IgD-negative memory B cell (primary cell): ENCODE measurements at regions not wholly inside any gene's neighbourhood (a gene's known extent, or its start where the extent isn't known, plus 50 kb on each side); places are given as distances from the start of the nearest gene placed in this dataset.
"Not testable (repeated sequence)": the region's sequence is repeated elsewhere in the genome, so short reads cannot be mapped to it uniquely, and the experiment has no call there.

ENCODE experiments used
- H3K27ac Mint-ChIP-seq, 3 donors: one replicate each; pipeline ENCODE4 v1.8.0; 2020 to 2022; ENCODE audit warnings: mild to moderate bottlenecking in 3 of 3, mixed read lengths in 3 of 3, moderate library complexity in 1 of 3
- H3K27me3 Mint-ChIP-seq: one replicate; pipeline ENCODE4 v1.8.0; 2021; ENCODE audit warnings: mixed read lengths
- H3K36me3 Mint-ChIP-seq: one replicate; pipeline ENCODE4 v1.8.0; 2020; ENCODE audit warnings: mild to moderate bottlenecking, mixed read lengths
- H3K4me1 Mint-ChIP-seq, 3 donors: one replicate each; pipeline ENCODE4 v1.8.0; 2020 to 2022; ENCODE audit warnings: mixed read lengths in 3 of 3, mild to moderate bottlenecking in 1 of 3
- H3K4me3 Mint-ChIP-seq, 4 donors: one replicate each; pipeline ENCODE4 v1.8.0; 2020 to 2022; ENCODE audit warnings: mild to moderate bottlenecking in 4 of 4, mixed read lengths in 4 of 4, moderate library complexity in 3 of 4
- H3K9me3 Mint-ChIP-seq, 3 donors: one replicate each; pipeline ENCODE4 v1.8.0; 2020 to 2021; ENCODE audit warnings: mixed read lengths in 3 of 3, mild to moderate bottlenecking in 1 of 3

DNA sequence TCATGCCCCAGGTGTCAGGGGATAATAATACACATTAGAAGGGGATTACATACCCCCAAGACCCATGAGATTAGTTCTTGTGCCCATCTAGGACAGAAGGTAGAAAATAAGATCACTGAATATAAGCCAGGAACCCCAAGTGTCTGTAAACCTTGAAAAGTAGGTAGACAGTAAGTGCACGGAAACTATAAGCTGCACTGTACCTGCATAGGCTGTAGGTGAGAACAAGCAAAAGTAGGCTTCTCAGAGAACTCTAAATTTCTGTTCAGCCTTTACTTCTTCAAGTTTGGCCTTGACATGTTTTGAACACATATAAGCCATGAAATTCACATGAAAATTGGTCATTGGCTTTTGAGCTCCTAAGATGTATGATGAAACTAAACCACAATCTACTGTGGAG lies 113.0 kb upstream of the FSIP2 start:
- no peak overlapping the region for H3K4me3 Mint-ChIP-seq
- H3K27ac Mint-ChIP-seq = no peak overlapping the region
- H3K4me1 Mint-ChIP-seq = no peaks in the 10 kb centered on the region
- H3K9me3 Mint-ChIP-seq = no peaks in the 10 kb centered on the region
- no peaks in the 10 kb centered on the region for H3K36me3 Mint-ChIP-seq
- no peaks in the 10 kb centered on the region for H3K27me3 Mint-ChIP-seq

DNA sequence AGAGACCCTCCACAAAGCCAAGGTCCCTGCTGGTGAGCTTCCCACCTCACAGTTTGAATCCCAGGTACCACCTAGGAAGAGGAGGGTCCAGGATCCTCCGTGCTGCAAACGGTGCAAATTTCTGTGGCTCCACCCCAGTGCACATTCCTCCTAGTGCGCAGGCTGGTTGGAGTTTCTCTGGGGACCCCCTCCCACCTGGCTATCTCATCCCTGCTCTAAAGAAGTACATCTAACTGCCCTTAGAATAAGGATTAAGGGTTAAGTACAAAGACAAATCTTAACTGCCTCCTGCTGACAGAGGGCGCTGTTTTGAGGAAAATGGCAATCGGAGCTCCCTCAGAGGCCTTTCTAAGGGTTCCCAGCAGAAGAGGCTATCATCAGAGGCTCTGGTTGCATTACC lies 109.6 kb upstream of the FSIP2 start:
- H3K9me3 Mint-ChIP-seq = no peaks in the 10 kb centered on the region
- H3K36me3 Mint-ChIP-seq = no peaks in the 10 kb centered on the region
- no peak overlapping the region for H3K4me3 Mint-ChIP-seq
- H3K27me3 Mint-ChIP-seq = no peaks in the 10 kb centered on the region
- H3K27ac Mint-ChIP-seq = no peak overlapping the region
- no peaks in the 10 kb centered on the region for H3K4me1 Mint-ChIP-seq

DNA sequence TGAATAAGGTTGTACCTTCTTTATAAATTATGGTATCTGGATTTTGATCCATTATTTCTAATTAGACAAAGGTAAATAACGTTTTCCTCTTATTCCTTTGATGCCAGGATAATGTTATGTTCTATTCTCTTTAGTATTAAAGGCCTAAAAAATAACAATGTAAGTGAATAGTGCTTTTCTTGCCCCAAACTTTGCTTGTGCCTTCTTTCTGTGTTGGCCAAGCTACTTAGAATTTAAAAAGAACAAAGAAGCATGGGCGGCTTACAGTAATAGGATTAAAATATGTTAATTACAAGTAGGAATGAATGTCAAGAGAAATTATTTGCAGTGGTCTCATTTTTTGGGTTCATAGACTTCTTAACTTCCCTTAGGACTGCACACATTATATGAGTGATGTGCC lies 105.0 kb upstream of the FSIP2 start:
- no peak overlapping the region for H3K27ac Mint-ChIP-seq
- no peaks in the 10 kb centered on the region for H3K9me3 Mint-ChIP-seq

DNA sequence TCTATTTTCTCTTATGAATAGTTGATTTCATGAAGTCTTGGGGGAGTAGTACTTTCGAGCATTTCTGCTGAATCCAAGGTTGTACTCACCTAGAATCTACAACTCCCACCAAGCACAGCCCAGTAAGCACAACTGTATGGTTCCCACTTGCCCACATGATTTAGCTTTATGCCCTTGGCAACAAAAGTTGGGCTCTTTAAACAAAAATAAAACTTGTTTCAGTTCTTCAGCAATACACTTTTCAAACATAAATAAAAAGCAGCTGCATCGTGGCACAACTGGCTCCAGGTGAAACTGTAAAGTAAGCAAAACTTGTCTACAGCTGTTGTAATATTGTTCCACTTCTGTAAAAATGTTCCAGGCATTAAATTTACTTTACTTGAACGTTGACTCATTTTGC lies 99.8 kb upstream of the FSIP2 start:
- H3K27ac Mint-ChIP-seq = no peak overlapping the region
- H3K4me1 Mint-ChIP-seq = no peaks in the 10 kb centered on the region
- H3K9me3 Mint-ChIP-seq = peaks cover 0 to 3% (median 0%) of the 10 kb centered on the region in 3 donors
- no peaks in the 10 kb centered on the region for H3K27me3 Mint-ChIP-seq
- H3K36me3 Mint-ChIP-seq = no peaks in the 10 kb centered on the region
- no peak overlapping the region for H3K4me3 Mint-ChIP-seq

More for the DNA sequence above, 105.0 kb upstream of the FSIP2 start:
- no peak overlapping the region for H3K4me3 Mint-ChIP-seq
- no peaks in the 10 kb centered on the region for H3K4me1 Mint-ChIP-seq
- no peaks in the 10 kb centered on the region for H3K36me3 Mint-ChIP-seq
- H3K27me3 Mint-ChIP-seq = no peaks in the 10 kb centered on the region

DNA sequence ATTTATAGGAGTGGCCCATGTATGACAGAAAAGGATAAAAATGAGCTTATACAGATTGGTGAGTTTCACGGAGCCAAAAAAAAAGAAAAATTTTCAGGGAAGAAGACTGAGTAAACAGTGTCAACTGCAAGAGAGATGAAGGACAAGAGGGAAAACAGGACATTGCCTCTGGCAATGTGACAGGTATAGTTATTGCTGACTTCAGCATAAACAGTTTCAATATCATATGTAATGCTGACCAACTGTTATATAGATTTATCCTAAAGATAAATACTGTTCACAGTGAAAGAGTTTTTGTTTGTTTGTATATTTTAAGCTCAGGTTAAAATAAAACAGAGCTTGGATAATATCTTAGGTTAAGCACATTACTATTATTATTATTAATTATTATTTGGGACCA lies 98.0 kb upstream of the FSIP2 start:
- Mint-ChIP-seq H3K27ac (no peak overlapping the region), H3K27me3 (no peaks in the 10 kb centered on the region), H3K36me3 (no peaks in the 10 kb centered on the region)

DNA sequence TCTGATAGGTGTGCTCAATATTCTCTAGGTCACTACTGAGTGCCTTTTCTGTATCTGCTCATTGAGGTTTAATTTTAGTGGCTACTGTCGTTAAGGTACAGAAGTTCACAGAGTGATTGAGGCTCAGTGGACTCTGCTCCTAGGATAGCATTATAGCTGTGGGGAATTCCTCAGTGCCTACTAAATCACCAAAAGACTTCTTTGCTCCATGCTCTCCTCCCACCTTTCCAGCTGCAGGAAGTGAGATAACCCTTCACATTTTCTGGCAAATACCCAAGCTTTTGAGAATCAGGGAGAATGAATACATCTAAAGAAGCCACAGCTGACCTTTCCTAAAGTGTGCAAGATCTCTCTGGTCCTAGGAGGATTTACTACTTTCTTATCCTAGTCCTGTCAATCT lies 95.2 kb upstream of the FSIP2 start:
- no peaks in the 10 kb centered on the region for H3K27me3 Mint-ChIP-seq
- H3K4me3 Mint-ChIP-seq = no peak overlapping the region
- peaks cover 0 to 3% (median 0%) of the 10 kb centered on the region in 3 donors for H3K9me3 Mint-ChIP-seq
- H3K27ac Mint-ChIP-seq = no peak overlapping the region
- H3K36me3 Mint-ChIP-seq = no peaks in the 10 kb centered on the region
- no peaks in the 10 kb centered on the region for H3K4me1 Mint-ChIP-seq

More for the DNA sequence above, 98.0 kb upstream of the FSIP2 start:
- no peak overlapping the region for H3K4me3 Mint-ChIP-seq
- H3K4me1 Mint-ChIP-seq = no peaks in the 10 kb centered on the region
- H3K9me3 Mint-ChIP-seq = peaks cover 0 to 3% (median 0%) of the 10 kb centered on the region in 3 donors

DNA sequence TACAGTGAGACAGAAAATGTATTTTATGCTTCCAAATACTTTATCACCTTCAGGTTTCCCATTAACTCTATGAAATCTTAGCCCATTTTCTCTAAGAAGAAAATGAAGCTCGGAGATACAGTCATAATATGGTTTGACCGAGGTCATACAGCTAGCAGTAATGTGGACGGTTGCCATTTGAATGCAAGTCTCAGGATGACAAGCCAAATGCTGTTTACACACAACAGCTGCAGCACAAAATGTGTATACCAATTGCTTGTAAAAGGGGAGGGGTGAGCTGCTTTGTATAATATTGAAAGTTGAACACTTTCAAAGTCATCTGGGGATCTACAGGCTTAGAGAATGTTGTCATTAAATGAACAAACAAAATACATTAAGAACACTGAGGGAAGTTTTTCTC lies 93.8 kb upstream of the FSIP2 start:
- Mint-ChIP-seq H3K27ac (no peak overlapping the region), H3K9me3 (peaks cover 0 to 3% (median 0%) of the 10 kb centered on the region in 3 donors), H3K27me3 (no peaks in the 10 kb centered on the region), H3K36me3 (no peaks in the 10 kb centered on the region), H3K4me1 (no peaks in the 10 kb centered on the region), H3K4me3 (no peak overlapping the region)

DNA sequence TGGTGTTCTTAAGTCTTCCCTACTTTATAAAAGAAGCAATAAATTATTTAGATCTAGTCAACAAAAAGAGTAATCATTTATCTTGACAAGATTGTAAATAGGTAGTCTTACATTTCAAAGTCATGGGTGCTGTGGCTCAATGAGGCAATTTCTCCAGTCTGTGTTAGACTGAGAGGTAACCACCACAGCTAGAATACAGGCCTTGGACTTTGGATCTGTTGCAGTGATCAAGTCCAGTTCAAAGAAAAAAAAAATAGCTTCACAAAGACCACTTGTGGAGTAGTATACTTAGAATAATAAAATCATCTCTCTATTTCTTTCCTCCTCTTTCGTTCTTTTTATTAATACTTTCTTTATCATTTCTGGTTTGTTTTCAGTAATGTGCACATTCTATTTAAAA lies 93.1 kb upstream of the FSIP2 start:
- Mint-ChIP-seq H3K27ac (no peak overlapping the region), H3K4me1 (no peaks in the 10 kb centered on the region), H3K9me3 (peaks cover 0 to 3% (median 0%) of the 10 kb centered on the region in 3 donors), H3K4me3 (no peak overlapping the region), H3K36me3 (no peaks in the 10 kb centered on the region), H3K27me3 (no peaks in the 10 kb centered on the region)

DNA sequence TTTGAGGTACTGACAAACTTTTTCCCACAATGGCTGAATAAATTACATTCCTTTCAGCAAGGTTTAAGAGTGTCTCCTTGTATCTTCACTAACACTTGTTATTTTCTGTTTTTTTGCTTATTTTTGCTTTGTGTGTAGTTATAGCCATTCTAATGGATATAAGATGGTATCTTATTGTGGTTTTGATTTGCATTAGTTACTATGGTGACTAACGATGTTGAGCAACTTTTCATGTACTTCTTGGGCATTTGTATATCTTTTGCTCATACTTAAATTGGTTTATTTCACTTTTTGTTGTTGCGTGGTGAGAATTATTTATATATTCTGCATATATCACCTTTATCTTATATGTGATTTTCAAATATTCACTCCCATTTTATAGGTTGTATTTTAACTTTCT lies 79.9 kb upstream of the FSIP2 start:
- H3K36me3 Mint-ChIP-seq = no peaks in the 10 kb centered on the region
- no peaks in the 10 kb centered on the region for H3K9me3 Mint-ChIP-seq
- no peaks in the 10 kb centered on the region for H3K27me3 Mint-ChIP-seq
- no peak overlapping the region for H3K27ac Mint-ChIP-seq
- H3K4me3 Mint-ChIP-seq = no peak overlapping the region
- H3K4me1 Mint-ChIP-seq = no peaks in the 10 kb centered on the region

DNA sequence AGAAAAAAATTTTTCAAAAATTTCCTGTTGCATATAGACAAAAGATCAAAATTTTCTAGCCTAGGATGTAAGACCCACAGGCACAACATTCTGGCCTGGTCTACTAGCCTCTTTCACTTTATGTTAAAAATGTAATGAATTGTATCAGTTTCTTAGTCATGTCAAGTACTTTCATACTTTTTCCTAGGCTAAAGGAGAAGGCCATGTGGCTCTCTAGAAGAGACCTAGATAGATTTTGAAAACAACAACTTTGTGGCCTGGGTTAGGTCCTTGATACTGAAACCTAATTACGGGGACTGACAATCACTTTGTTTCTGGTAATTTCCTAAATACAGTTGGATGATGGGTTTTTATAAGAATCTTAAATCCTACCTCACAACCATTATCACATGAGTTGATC lies 74.8 kb upstream of the FSIP2 start:
- H3K27me3 Mint-ChIP-seq = no peaks in the 10 kb centered on the region
- H3K27ac Mint-ChIP-seq = no peak overlapping the region
- H3K36me3 Mint-ChIP-seq = no peaks in the 10 kb centered on the region
- no peak overlapping the region for H3K4me3 Mint-ChIP-seq
- H3K9me3 Mint-ChIP-seq = peaks cover 0 to 5% (median 0%) of the 10 kb centered on the region in 3 donors
- no peaks in the 10 kb centered on the region for H3K4me1 Mint-ChIP-seq

DNA sequence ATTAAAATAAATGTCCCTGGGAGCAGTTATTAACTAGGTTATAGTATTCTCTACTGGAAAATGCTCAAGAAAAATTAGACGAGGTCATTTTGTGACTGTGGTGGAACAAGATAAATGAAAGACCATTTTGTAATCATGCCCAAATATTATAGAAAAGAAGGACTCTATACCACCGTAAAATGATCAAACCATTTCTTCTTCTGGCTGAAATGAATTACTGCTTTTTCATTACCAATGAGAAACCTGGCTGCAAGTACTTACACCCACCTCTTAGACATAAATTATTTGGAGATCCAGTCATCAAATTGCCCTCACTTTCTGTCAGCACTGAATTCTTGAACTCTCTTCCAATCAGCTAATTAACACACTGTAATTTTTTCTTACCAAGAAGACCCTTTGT lies 74.2 kb upstream of the FSIP2 start:
- peaks cover 0 to 5% (median 0%) of the 10 kb centered on the region in 3 donors for H3K9me3 Mint-ChIP-seq
- no peak overlapping the region for H3K4me3 Mint-ChIP-seq
- H3K27ac Mint-ChIP-seq = no peak overlapping the region
- no peaks in the 10 kb centered on the region for H3K27me3 Mint-ChIP-seq
- no peaks in the 10 kb centered on the region for H3K4me1 Mint-ChIP-seq
- no peaks in the 10 kb centered on the region for H3K36me3 Mint-ChIP-seq

DNA sequence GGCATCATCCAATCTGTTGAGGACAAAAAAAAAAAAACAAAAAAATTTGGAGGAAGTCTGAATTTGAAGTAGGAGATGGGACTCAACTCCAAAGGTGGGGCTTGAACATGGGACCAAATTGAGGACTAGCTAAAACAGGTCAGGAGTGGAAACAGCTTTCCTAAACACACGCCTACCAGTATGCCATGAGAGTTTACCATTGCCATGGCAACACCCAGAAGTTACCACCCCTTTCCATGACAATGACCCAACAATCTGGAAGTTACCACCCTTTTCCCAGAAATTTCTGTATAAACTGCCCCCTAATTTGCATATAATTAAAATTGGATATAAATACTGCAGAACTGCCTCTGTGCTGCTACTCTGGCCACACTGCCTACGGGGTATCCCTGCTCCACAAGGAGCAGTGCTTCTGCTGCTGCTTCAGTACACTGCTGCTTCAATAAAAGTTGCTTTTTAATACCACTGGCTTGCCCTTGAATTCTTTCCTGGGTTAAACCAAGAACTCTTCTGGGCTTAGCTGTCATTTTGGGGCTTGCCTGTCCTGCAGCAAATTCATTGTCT lies 73.3 kb upstream of the FSIP2 start:
- Mint-ChIP-seq H3K4me1 (no peaks in the 10 kb centered on the region), H3K9me3 (peaks cover 0 to 5% (median 0%) of the 10 kb centered on the region in 3 donors), H3K4me3 (no peak overlapping the region), H3K27me3 (no peaks in the 10 kb centered on the region), H3K36me3 (no peaks in the 10 kb centered on the region), H3K27ac (no peak overlapping the region)

DNA sequence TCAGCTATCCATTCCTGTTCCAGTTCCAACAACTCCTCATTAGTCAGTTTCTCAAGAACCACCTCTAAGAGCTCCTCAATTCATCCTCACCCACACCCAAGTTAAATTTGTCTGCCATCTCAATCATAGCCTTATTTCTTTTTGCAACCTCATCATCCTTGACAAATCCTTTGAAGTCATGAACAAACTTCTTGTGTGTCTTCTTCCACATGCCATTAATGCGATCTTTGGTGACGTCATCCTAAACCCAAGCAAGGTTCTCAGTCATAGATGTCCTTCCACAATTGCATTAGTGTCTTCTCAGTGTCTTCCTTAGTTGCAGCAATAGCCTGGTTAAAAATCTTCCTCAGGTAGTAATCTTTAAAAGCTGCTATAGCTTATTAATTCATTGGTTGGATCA lies 71.2 kb upstream of the FSIP2 start:
- H3K36me3 Mint-ChIP-seq = no peaks in the 10 kb centered on the region
- no peak overlapping the region for H3K27ac Mint-ChIP-seq
- H3K4me3 Mint-ChIP-seq = no peak overlapping the region
- H3K27me3 Mint-ChIP-seq = no peaks in the 10 kb centered on the region
- peaks cover 0 to 5% (median 0%) of the 10 kb centered on the region in 3 donors for H3K9me3 Mint-ChIP-seq
- H3K4me1 Mint-ChIP-seq = no peaks in the 10 kb centered on the region

DNA sequence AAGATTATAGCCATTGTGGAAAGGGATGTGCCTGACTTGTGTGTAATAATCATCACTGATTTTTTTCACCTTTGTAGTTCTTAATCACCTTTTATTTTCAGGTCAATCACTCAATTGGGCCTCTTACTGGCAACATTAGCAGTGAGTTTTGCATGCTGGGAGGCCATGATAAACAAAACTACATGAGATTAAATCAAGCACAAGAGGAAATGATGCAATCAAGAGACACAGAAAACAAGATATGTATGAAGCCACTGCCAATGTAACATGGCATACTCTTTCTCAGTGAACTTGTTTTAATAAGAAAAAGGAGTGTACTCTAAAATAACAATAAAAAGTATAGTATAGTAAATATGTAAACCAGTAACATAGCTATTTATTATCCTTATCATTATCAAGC lies 69.9 kb upstream of the FSIP2 start:
- Mint-ChIP-seq H3K9me3 (peaks cover 0 to 5% (median 0%) of the 10 kb centered on the region in 3 donors), H3K36me3 (no peaks in the 10 kb centered on the region), H3K27me3 (no peaks in the 10 kb centered on the region), H3K4me3 (no peak overlapping the region), H3K27ac (no peak overlapping the region), H3K4me1 (no peaks in the 10 kb centered on the region)

DNA sequence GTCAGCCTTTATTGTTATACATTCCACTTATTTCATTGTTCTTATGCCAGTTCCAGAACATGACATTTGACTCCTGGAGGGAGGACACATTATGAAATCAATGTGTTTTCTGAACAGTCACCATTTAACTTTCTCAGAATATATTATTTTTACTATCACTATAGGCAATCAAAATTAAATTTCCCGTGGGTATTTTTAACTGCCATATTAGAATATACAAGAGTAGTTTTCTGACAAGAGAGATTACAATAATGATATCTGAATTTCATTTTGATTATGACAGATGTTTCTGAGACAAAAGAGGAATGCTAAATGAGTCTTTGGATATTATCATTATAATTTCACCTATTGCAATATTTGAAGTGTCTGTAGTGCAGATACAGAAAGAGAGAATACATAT lies 64.4 kb upstream of the FSIP2 start:
- Mint-ChIP-seq H3K36me3 (no peaks in the 10 kb centered on the region), H3K27me3 (no peaks in the 10 kb centered on the region), H3K9me3 (no peaks in the 10 kb centered on the region), H3K4me1 (no peaks in the 10 kb centered on the region), H3K4me3 (no peak overlapping the region), H3K27ac (no peak overlapping the region)

DNA sequence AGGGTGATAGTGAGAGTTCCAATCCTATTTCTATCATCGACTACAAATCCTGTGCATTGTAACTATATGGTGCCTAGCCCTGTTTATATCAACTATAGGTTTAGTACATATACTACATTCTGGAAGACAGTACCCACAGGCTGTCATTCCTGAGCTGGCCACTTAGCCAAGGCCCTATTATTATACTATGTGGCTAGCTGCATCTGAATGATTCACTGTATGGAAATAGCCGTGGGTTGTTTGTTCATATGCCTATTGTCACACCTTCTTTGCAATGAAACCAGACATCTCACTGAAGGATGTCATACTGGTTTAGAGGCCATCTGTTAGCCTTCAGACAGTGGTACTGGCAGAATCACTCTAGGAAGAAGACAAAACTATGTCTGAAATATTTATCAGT lies 62.3 kb upstream of the FSIP2 start:
- no peaks in the 10 kb centered on the region for H3K4me1 Mint-ChIP-seq
- H3K4me3 Mint-ChIP-seq = no peak overlapping the region
- no peaks in the 10 kb centered on the region for H3K36me3 Mint-ChIP-seq
- H3K27me3 Mint-ChIP-seq = no peaks in the 10 kb centered on the region
- H3K9me3 Mint-ChIP-seq = no peaks in the 10 kb centered on the region
- H3K27ac Mint-ChIP-seq = no peak overlapping the region

DNA sequence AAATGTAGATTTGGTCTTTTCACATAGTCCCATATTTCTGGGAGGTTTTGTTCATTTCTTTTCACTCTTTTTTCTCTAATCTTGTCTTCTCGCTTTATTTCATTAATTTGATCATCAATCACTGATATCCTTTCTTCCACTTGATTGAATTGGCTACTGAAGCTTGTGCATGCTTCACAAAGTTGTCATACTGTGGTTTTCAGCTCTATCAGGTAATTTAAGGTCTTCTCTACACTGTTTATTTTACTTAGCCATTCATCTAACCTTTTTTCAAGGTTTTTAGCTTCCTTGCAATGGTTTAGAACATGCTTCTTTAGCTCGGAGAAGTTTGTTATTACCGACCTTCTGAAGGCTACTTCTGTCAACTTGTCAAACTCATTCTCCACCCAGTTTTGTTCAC lies 51.6 kb upstream of the FSIP2 start:
- not testable (repeated sequence) for H3K4me1 Mint-ChIP-seq, H3K4me3 Mint-ChIP-seq, H3K36me3 Mint-ChIP-seq, H3K27me3 Mint-ChIP-seq, H3K9me3 Mint-ChIP-seq, H3K27ac Mint-ChIP-seq
